22Rv1 (cell line): ENCODE measurements at regions not wholly inside any gene's neighbourhood (a gene's known extent, or its start where the extent isn't known, plus 50 kb on each side); places are given as distances from the start of the nearest gene placed in this dataset.

Experiments
- H3K27ac ChIP-seq: fragments of 450-650 bp; 2 replicates; pipeline ENCODE4 v1.5.1; 2017
- CTCF ChIP-seq: fragments of 450-650 bp; IDR thresholded peaks from 2 replicates; pipeline ENCODE4 v1.5.1; 2017; ENCODE audit warnings: mild to moderate bottlenecking
- ZFX ChIP-seq: fragments of 450-650 bp; IDR thresholded peaks from 2 replicates; pipeline ENCODE4 v1.6.1; 2017; ENCODE audit warnings: antibody characterized with exemption, borderline replicate concordance

- no peak for TF ChIP-seq CTCF
- no peak for TF ChIP-seq ZFX
- H3K27ac ChIP-seq: no peak overlapping the region
These were observed 307.2 kb upstream of the CNTN3 start for GRCh38 chr3:74921676-74922075.

- H3K27ac ChIP-seq: no peak overlapping the region
- TF ChIP-seq ZFX (no peak), CTCF (no peak)
These were observed 306.4 kb upstream of the CNTN3 start for GRCh38 chr3:74920721-74921350.

GRCh38 chr3:74916696-74917095 lies 302.2 kb upstream of the CNTN3 start:
- H3K27ac ChIP-seq: no peak overlapping the region
- TF ChIP-seq CTCF: no peak
- no peak for TF ChIP-seq ZFX

GRCh38 chr3:74906181-74906580 lies 291.7 kb upstream of the CNTN3 start:
- no peak for TF ChIP-seq ZFX
- no peak for TF ChIP-seq CTCF
- no peak overlapping the region for H3K27ac ChIP-seq

GRCh38 chr3:74905478-74905877 lies 291.0 kb upstream of the CNTN3 start:
- TF ChIP-seq ZFX (no peak), CTCF (no peak)

GRCh38 chr3:74904646-74905045 lies 290.2 kb upstream of the CNTN3 start:
- TF ChIP-seq CTCF (no peak), ZFX (no peak)
- no peak overlapping the region for H3K27ac ChIP-seq

More at GRCh38 chr3:74905478-74905877, 291.0 kb upstream of the CNTN3 start:
- no peak overlapping the region for H3K27ac ChIP-seq

GRCh38 chr3:74899796-74900516 lies 285.5 kb upstream of the CNTN3 start:
- H3K27ac ChIP-seq: peak overlapping the region; percentile 44

GRCh38 chr3:74897006-74897405 lies 282.5 kb upstream of the CNTN3 start:
- no peak overlapping the region for H3K27ac ChIP-seq
- TF ChIP-seq CTCF (peak; percentile 58), ZFX (no peak)
